ENCODE measurements at regions not wholly inside any gene's neighbourhood (a gene's known extent, or its start where the extent isn't known, plus 50 kb on each side); places are given as distances from the start of the nearest gene placed in this dataset.

DNA sequence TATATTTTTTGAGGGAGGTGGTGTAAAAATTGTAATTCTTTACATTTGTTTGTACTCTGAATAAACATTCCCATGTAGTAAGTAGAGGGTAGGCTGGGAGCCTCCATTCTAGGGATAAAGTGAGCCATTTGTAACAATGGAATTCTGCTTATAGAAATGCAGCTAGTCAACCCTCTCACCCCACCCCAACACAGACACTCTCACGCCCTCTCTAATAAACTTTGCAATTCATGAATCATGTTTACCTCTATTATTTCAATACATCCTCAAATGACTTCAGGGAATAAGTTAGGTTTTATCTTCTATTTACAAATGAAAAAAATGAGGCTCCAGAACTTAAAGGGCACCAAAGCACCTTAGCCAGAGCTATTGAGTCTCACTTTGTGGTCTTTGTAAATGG, 56.5 kb upstream of the PDZRN3 start:
- H3K4me1 Mint-ChIP-seq (ENCODE audit: low read depth) = no peaks in the 10 kb centered on the region
- no peak overlapping the region for H3K4me3 Mint-ChIP-seq
- no peaks in the 10 kb centered on the region for H3K27me3 Mint-ChIP-seq (ENCODE audit: low read depth)
- no peaks in the 10 kb centered on the region for H3K36me3 Mint-ChIP-seq (ENCODE audit: low read depth)
- DNase-seq (ENCODE audit: low spot score) = no peak
- no peaks in the 10 kb centered on the region for H3K9me3 Mint-ChIP-seq
- H3K27ac Mint-ChIP-seq = no peak overlapping the region

- Mint-ChIP-seq H3K27me3 (ENCODE audit: low read depth) (no peaks in the 10 kb centered on the region), H3K4me3 (no peak overlapping the region), H3K36me3 (ENCODE audit: low read depth) (no peaks in the 10 kb centered on the region), H3K9me3 (no peaks in the 10 kb centered on the region), H3K27ac (no peak overlapping the region), H3K4me1 (ENCODE audit: low read depth) (no peaks in the 10 kb centered on the region)
- no peak for DNase-seq (ENCODE audit: low spot score)
These were observed 55.8 kb upstream of the PDZRN3 start for GRCh38 chr3:73680391-73681095.

DNA sequence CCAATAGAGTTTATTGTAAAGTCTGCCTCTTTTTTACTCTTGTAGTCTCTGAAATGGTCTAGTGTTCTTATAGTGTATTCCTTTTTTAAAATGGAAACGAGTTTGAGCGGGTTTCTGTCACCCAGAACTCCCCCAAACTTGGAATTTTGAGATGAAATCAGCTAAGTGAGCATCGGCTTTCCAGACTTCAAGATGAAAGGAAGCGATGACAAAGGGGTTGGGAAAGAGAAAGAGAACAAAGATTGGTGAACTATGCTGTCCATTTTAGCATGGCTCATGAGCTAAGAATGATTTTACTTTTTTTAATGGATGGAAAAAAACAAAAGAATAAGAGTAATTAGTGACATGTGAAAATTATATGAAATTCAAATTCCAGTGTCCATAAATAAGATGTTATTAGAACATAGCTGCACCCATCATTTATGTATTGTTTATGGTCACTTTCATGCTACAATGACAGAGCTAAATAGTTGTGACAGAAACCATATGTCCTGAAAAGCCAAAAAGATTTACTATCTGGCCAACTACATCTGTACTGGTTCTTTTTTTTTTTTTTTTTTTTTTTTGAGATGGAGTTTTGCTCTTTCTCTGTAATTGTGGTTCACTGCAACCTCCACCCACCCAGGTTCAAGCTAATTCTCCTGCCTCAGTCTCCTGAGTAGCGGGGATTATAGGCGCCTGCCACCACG, 52.7 kb upstream of the PDZRN3 start:
- Mint-ChIP-seq H3K4me3 (no peak overlapping the region), H3K4me1 (ENCODE audit: low read depth) (no peaks in the 10 kb centered on the region), H3K36me3 (ENCODE audit: low read depth) (no peaks in the 10 kb centered on the region), H3K9me3 (no peaks in the 10 kb centered on the region), H3K27ac (no peak overlapping the region), H3K27me3 (ENCODE audit: low read depth) (no peaks in the 10 kb centered on the region)
- DNase-seq (ENCODE audit: low spot score) = no peak

Data from T-helper 2 cell treated with Interferon-gamma antibody and Interleukin-4, amounts not matched to agents 5 μg/mL and 100 μg/mL, for 36 hours (primary cell).